Hematopoietic multipotent progenitor cell treated with erythropoietin and hydrocortisone succinate and interleukin-3 and kit ligand, for 17 days (in vitro differentiated cells): ENCODE measurements at regions not wholly inside any gene's neighbourhood (a gene's known extent, or its start where the extent isn't known, plus 50 kb on each side); places are given as distances from the start of the nearest gene placed in this dataset.
"Not testable (repeated sequence)": the region's sequence is repeated elsewhere in the genome, so short reads cannot be mapped to it uniquely, and the experiment has no call there.

Experiments used
- DNase-seq: peaks from one replicate; pipeline ENCODE4 v3.0.0-alpha.2; 2015; ENCODE audit warnings: low spot score

GRCh38 chr13:24995225-24995804 lies 100.6 kb upstream of the PABPC3 start:
- peak; percentile 89 for DNase-seq

GRCh38 chr13:24997367-24997967 lies 98.5 kb upstream of the PABPC3 start:
- DNase-seq: peak; percentile 61

- DNase-seq: no peak
Measured at GRCh38 chr13:24998433-24998832, 97.5 kb upstream of the PABPC3 start.

- DNase-seq: no peak
Measured at GRCh38 chr13:25001476-25002206, 94.3 kb upstream of the PABPC3 start.

- not testable (repeated sequence) for DNase-seq
Measured at GRCh38 chr13:25002311-25002710, 93.6 kb upstream of the PABPC3 start.

GRCh38 chr13:25004489-25004888 lies 91.4 kb upstream of the PABPC3 start:
- DNase-seq: not testable (repeated sequence)

GRCh38 chr13:25005050-25005497 lies 90.9 kb upstream of the PABPC3 start:
- DNase-seq: peak; percentile 54

- DNase-seq: not testable (repeated sequence)
Measured at GRCh38 chr13:25007389-25007788, 88.5 kb upstream of the PABPC3 start.

GRCh38 chr13:25014398-25014973 lies 81.5 kb upstream of the PABPC3 start:
- DNase-seq: peak; percentile 47

- not testable (repeated sequence) for DNase-seq
Measured at GRCh38 chr13:25017176-25017575, 78.8 kb upstream of the PABPC3 start.

- peak; percentile 72 for DNase-seq
Measured at GRCh38 chr13:25017808-25018728, 77.9 kb upstream of the PABPC3 start.

GRCh38 chr13:25018729-25019115 lies 77.2 kb upstream of the PABPC3 start:
- peak; percentile 24 for DNase-seq

GRCh38 chr13:25019741-25020140 lies 76.2 kb upstream of the PABPC3 start:
- DNase-seq: not testable (repeated sequence)

- DNase-seq: no peak
Measured at GRCh38 chr13:25024175-25024574, 71.8 kb upstream of the PABPC3 start.

- no peak for DNase-seq
Measured at GRCh38 chr13:25032160-25032559, 63.8 kb upstream of the PABPC3 start.

GRCh38 chr13:25034173-25034572 lies 61.8 kb upstream of the PABPC3 start:
- DNase-seq: no peak

- peak; percentile 80 for DNase-seq
Measured at GRCh38 chr13:25037057-25037813, 58.7 kb upstream of the PABPC3 start.

GRCh38 chr13:25042151-25042865 lies 53.6 kb upstream of the PABPC3 start:
- no peak for DNase-seq

- no peak for DNase-seq
Measured at GRCh38 chr13:25044071-25044470, 51.9 kb upstream of the PABPC3 start.
